ENCODE measurements at regions not wholly inside any gene's neighbourhood (a gene's known extent, or its start where the extent isn't known, plus 50 kb on each side); places are given as distances from the start of the nearest gene placed in this dataset.

- Histone ChIP-seq H3K4me1 (peaks cover 32% of the 10 kb centered on the region), H3K9me3 (0 out of 3 replicates have a peak, but pooled peaks cover 3% of the 10 kb centered on the region), H3K27ac (peak overlapping the region; percentile 72 to 78), H3K4me2 (peak overlapping the region; percentile 69), H3K4me3 (no peak overlapping the region)
- TF ChIP-seq BCL3 (IDR thresholded peaks at IDR 0.05) (no peak), JUN (IDR thresholded peaks at IDR 0.05) (no peak), CTCF (IDR thresholded peaks at IDR 0.05) (no peak), RFX5 (IDR thresholded peaks at IDR 0.05) (no peak), EHF (CRISPR knock-in tag; IDR thresholded peaks at IDR 0.05) (no peak)
- FAIRE-seq (no peak), DNase-seq (ENCODE audit: low read depth in 1 of 2, low spot score in 1 of 2) (no peak), ATAC-seq (no peak; a peak in 1 of 6 replicates)
- ChIA-PET POLR2A (no interaction called here), CTCF (no interaction called here)
Observed at GRCh38 chr3:102979191-102979590, 544.4 kb downstream of the ZPLD1 start.

GRCh38 chr3:102979682-102980354, 545.0 kb downstream of the ZPLD1 start:
- TF ChIP-seq CHD2 (IDR thresholded peaks at IDR 0.05; ENCODE audit: low read length, partially characterized antibody) (no peak), RNF2 (IDR thresholded peaks at IDR 0.05; ENCODE audit: borderline replicate concordance, low read depth) (no peak), BCL3 (IDR thresholded peaks at IDR 0.05) (0 out of 3 replicates have a peak, but pooled peaks have one; percentile 24), FOSL2 (IDR thresholded peaks at IDR 0.05) (peak; percentile 85), FOSL2 (CRISPR knock-in tag; IDR thresholded peaks at IDR 0.05) (peak; percentile 45), RAD21 (conservative IDR thresholded peaks at IDR 0.05 in 1 of 2, IDR thresholded peaks at IDR 0.05 in 1 of 2) (0 out of 5 replicates have a peak, but pooled peaks of 1 of the 2 experiments have one; percentile 13), CEBPB (IDR thresholded peaks at IDR 0.05) (no peak), EP300 (IDR thresholded peaks at IDR 0.05) (peak; percentile 27 to 59; a peak in 2 of 5 replicates), NFE2L2 (conservative IDR thresholded peaks at IDR 0.05; ENCODE audit: low read length) (no peak), JUNB (IDR thresholded peaks at IDR 0.05) (peak; percentile 83), GATA3 (IDR thresholded peaks at IDR 0.05; ENCODE audit: borderline replicate concordance) (peak; percentile 68; the same call in 1 of the 2 replicates), REST (IDR thresholded peaks at IDR 0.05) (no peak), CHD4 (IDR thresholded peaks at IDR 0.05; ENCODE audit: borderline replicate concordance) (no peak), RARB (CRISPR knock-in tag; IDR thresholded peaks at IDR 0.05) (no peak), JUN (IDR thresholded peaks at IDR 0.05) (peak in 1 of 2 experiments; percentile 55; a peak in 1 of 5 replicates), E2F6 (IDR thresholded peaks at IDR 0.05; ENCODE audit: borderline replicate concordance, low read depth) (no peak)
- peaks cover 32% of the 10 kb centered on the region for H3K4me1 ChIP-seq
- FAIRE-seq, result no peak
- H3K9me3 ChIP-seq, result 0 out of 3 replicates have a peak, but pooled peaks cover 8% of the 10 kb centered on the region
- CTCF ChIA-PET, result no interaction called here
- H3K4me3 ChIP-seq, result no peak overlapping the region; the same call in 2 of the 3 replicates
- POLR2A ChIA-PET, result no interaction called here
- H3K27ac ChIP-seq, result peak overlapping the region; percentile 78 to 83
- peak overlapping the region; percentile 69 for H3K4me2 ChIP-seq
- WGBS (ENCODE audit: missing lambda C conversion rate), result 12% methylated on average over 4 of the region's 4 CpGs
- ATAC-seq, result peak; percentile 99 to 100
- DNase-seq (ENCODE audit: low read depth in 1 of 2, low spot score in 1 of 2), result peak; percentile 11 to 85

Data from A549 (cell line).